ENCODE measurements at regions not wholly inside any gene's neighbourhood (a gene's known extent, or its start where the extent isn't known, plus 50 kb on each side); places are given as distances from the start of the nearest gene placed in this dataset.

DNA sequence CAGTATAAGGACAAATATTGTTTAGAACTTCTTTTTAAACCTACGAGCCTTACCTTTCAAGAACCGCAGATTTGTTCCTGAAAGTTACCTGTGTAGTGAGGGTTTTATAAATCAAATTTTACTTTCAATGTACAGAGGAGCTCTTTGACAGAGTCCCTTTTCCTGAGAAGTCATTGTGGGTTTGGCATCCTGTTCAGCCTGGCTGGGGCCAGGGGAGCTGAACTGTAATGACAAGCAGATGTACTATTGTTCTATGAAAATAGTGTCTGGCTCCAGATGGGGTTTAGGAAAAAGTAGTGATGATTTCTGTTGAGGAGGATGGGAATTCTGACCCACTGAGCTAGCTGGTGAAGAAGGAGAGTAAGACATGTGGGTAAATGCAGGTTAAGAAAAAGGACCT, 196.2 kb upstream of the PGRMC2 start:
- Histone ChIP-seq H3K36me3 (ENCODE audit: insufficient read depth in 1 of 2, low read depth in 1 of 2) (no peaks in the 10 kb centered on the region), H3K4me3 (no peak overlapping the region), H3K27ac (no peak overlapping the region), H3K27me3 (ENCODE audit: insufficient read depth in 3 of 3, low read length in 2 of 3) (no peaks in the 10 kb centered on the region), H3K4me1 (no peaks in the 10 kb centered on the region), H3K9me3 (no peaks in the 10 kb centered on the region)
- intact Hi-C loops (cut with DNase I), result no loop called here
- DNase-seq, result no peak
- TF ChIP-seq, protein P1, sequence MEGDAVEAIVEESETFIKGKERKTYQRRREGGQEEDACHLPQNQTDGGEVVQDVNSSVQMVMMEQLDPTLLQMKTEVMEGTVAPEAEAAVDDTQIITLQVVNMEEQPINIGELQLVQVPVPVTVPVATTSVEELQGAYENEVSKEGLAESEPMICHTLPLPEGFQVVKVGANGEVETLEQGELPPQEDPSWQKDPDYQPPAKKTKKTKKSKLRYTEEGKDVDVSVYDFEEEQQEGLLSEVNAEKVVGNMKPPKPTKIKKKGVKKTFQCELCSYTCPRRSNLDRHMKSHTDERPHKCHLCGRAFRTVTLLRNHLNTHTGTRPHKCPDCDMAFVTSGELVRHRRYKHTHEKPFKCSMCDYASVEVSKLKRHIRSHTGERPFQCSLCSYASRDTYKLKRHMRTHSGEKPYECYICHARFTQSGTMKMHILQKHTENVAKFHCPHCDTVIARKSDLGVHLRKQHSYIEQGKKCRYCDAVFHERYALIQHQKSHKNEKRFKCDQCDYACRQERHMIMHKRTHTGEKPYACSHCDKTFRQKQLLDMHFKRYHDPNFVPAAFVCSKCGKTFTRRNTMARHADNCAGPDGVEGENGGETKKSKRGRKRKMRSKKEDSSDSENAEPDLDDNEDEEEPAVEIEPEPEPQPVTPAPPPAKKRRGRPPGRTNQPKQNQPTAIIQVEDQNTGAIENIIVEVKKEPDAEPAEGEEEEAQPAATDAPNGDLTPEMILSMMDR (IDR thresholded peaks at IDR 0.05), result no peak
- no peak for ATAC-seq
- 61 to 89% (median 78%) methylated on average over 2 of the region's 2 CpGs for WGBS, 3 donors

DNA sequence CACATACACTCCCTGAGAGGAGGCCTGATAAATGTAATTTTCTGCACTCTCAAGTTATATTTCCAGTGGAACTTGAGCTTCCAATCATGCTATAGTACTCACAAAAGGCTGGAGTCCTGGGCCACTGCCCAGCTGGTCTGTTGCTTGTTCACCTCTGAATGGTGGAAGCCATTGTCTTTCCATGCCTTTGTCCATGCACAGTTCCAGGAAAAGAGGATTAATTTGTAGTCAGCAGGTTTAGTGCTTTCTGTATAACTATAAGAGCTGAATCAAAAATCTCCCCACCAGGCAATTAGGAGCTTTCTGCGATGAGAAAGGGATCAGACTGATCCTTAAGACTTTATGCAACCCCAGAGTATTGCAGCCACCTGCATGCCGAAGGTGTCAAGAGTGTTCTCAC, 195.4 kb upstream of the PGRMC2 start:
- DNase-seq (no peak), ATAC-seq (no peak)
- intact Hi-C loops (cut with DNase I), result no loop called here
- no peaks in the 10 kb centered on the region for H3K9me3 ChIP-seq
- H3K4me1 ChIP-seq, result no peaks in the 10 kb centered on the region
- WGBS, 3 donors, result 90 to 94% (median 90%) methylated on average over 2 of the region's 2 CpGs
- no peaks in the 10 kb centered on the region for H3K36me3 ChIP-seq (ENCODE audit: insufficient read depth in 1 of 2, low read depth in 1 of 2)
- no peaks in the 10 kb centered on the region for H3K27me3 ChIP-seq (ENCODE audit: insufficient read depth in 3 of 3, low read length in 2 of 3)
- H3K27ac ChIP-seq, result no peak overlapping the region
- no peak overlapping the region for H3K4me3 ChIP-seq
- TF ChIP-seq, protein P1 (IDR thresholded peaks at IDR 0.05), result no peak

DNA sequence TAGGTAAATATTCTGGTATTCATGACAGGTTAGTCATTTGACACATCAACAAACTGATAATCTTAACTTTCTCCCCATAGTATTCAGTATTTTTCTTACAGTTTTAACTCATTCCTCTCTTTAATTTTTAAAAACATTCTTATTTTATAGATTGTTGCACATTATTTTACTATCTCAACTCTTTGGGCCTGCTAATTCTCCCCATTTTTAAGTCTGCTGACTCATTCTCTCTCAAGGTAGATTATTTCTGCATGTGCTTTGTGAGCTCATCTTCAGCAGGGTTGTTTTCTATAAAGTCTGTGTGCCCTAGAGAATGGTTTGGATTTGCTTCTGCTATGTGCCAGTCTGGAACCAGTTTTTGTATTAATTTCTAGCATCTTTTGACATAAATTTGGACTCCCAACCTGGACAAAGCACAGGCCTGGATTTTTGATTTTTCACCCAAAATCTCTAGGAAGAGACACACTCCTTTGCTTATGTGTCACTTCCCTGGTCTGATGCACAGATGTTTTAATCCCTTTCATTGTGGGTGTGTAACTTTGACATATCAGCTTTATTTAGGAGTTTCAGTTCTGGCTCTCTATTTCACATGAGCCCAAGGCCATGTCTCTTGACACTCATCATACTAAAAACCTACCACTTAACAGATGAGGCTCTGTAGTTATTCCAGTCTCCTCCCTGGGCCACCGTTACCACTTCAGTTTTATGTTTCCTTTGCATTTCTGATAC, 194.3 kb upstream of the PGRMC2 start:
- H3K27ac ChIP-seq, result no peak overlapping the region
- DNase-seq (no peak), ATAC-seq (no peak)
- H3K4me1 ChIP-seq, result no peaks in the 10 kb centered on the region
- H3K27me3 ChIP-seq (ENCODE audit: insufficient read depth in 3 of 3, low read length in 2 of 3), result no peaks in the 10 kb centered on the region
- TF ChIP-seq, protein P1 (IDR thresholded peaks at IDR 0.05), result no peak
- intact Hi-C loops (cut with DNase I), result no loop called here
- 81 to 90% (median 86%) methylated on average over 1 of the region's 1 CpG for WGBS, 3 donors
- no peak overlapping the region for H3K4me3 ChIP-seq
- no peaks in the 10 kb centered on the region for H3K9me3 ChIP-seq
- no peaks in the 10 kb centered on the region for H3K36me3 ChIP-seq (ENCODE audit: insufficient read depth in 1 of 2, low read depth in 1 of 2)

DNA sequence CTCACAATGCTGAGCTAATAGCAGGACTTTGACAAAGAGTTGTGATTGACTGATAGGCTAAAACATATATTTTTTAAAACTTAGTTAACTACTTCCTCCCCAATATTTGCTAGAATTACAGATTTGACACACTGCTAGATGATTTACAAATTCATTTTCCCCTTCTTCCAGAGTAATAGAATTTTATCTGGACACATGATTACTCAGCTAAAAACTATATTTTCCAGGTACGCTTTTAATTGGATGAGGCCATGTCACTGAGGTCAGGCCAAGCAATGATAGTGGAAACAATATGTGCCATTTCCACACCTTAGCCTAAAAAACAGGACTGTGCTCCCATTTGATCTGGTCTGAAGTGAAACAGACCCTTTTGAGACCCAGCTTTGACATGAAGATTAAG, 193.3 kb upstream of the PGRMC2 start:
- Histone ChIP-seq H3K27ac (no peak overlapping the region), H3K27me3 (ENCODE audit: insufficient read depth in 3 of 3, low read length in 2 of 3) (no peaks in the 10 kb centered on the region), H3K36me3 (ENCODE audit: insufficient read depth in 1 of 2, low read depth in 1 of 2) (no peaks in the 10 kb centered on the region), H3K9me3 (no peaks in the 10 kb centered on the region), H3K4me3 (no peak overlapping the region), H3K4me1 (no peaks in the 10 kb centered on the region)
- 98 to 100% (median 100%) methylated on average over 1 of the region's 1 CpG for WGBS, 3 donors
- TF ChIP-seq, protein P1 (IDR thresholded peaks at IDR 0.05), result no peak
- ATAC-seq (no peak), DNase-seq (no peak)
- intact Hi-C loops (cut with DNase I), result no loop called here

DNA sequence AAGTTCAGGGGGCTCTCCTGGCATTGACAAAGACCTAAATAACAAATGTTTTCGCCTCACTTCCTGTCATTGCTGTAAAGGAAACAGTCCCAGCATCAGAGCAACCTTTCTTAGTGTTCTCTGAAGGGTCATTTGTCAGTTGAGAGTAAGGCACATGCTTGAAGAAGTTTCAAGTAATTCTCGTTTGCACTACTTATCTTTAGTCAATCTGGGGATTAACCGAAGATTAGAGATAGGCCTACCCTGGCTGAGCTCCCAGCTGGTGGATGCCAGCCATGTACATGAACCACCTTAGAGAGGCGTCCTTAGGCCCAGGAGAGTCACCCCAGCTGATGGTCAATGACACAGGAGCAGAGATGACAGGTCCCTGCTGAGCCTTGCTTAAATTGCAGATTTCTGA, 189.9 kb upstream of the PGRMC2 start:
- intact Hi-C loops (cut with DNase I), result loop anchor here in 1 of 2 donors (5.0 kb wide), 1 partner anchor 40 kb away; no protein-coding TSS in a partner anchor
- TF ChIP-seq, protein P1 (IDR thresholded peaks at IDR 0.05), result no peak
- Histone ChIP-seq H3K27ac (no peak overlapping the region), H3K27me3 (ENCODE audit: insufficient read depth in 3 of 3, low read length in 2 of 3) (no peaks in the 10 kb centered on the region), H3K4me1 (no peaks in the 10 kb centered on the region), H3K9me3 (no peaks in the 10 kb centered on the region), H3K4me3 (no peak overlapping the region), H3K36me3 (ENCODE audit: insufficient read depth in 1 of 2, low read depth in 1 of 2) (no peaks in the 10 kb centered on the region)
- 44 to 52% (median 49%) methylated on average over 4 of the region's 4 CpGs for WGBS, 3 donors
- ATAC-seq, result no peak
- DNase-seq, result no peak
